Retina (tissue), 1 donor: ENCODE measurements at regions not wholly inside any gene's neighbourhood (a gene's known extent, or its start where the extent isn't known, plus 50 kb on each side); places are given as distances from the start of the nearest gene placed in this dataset.
"Not testable (repeated sequence)": the region's sequence is repeated elsewhere in the genome, so short reads cannot be mapped to it uniquely, and the experiment has no call there.

Experiments used
- DNase-seq: peaks from one replicate; pipeline ENCODE4 v3.0.0-alpha.2; 2016

- DNase-seq, result no peak
These were observed 836.7 kb upstream of the EPHA5 start for GRCh38 chr4:66506985-66507384.

- no peak for DNase-seq
These were observed 831.7 kb upstream of the EPHA5 start for GRCh38 chr4:66501997-66502396.

DNA sequence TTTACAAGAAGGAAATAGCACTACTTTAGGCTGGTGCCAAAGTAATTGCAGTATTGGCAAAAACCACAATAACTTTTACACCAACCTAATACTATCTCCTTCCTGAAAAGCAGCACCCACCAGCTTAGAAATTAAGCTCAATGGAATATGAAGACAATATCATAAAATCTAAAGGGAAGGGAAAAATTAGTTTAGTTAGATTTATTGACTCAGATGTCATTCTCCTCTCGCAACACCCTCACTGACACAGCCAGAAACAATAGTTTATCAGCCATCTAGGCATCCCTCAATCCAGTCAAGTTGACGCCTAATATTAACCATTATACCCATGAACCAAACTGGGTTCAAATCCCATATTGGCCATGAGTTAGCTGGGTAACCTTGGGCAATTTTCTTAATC is 820.4 kb upstream of the EPHA5 start:
- DNase-seq, result no peak

- no peak for DNase-seq
These were observed 819.6 kb upstream of the EPHA5 start for GRCh38 chr4:66489783-66490452.

DNA sequence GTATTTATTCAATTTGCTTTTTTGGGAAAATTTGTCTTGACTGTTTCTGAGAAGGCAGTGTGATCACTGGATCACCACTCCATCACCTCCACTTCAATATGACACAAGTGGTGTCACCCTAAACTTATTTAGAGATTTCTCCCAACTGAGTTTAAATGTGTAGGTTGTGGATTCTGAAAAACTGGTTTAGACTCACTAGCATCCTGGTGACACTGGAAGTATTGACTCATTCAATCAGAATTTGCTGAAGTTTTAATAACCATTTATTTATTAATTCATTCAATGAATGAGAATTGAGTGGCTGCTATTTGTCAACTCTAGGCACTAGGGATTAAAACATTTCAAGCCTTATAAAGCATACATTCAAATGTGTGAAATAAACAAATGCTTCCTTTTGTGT is 819.1 kb upstream of the EPHA5 start:
- no peak for DNase-seq

DNA sequence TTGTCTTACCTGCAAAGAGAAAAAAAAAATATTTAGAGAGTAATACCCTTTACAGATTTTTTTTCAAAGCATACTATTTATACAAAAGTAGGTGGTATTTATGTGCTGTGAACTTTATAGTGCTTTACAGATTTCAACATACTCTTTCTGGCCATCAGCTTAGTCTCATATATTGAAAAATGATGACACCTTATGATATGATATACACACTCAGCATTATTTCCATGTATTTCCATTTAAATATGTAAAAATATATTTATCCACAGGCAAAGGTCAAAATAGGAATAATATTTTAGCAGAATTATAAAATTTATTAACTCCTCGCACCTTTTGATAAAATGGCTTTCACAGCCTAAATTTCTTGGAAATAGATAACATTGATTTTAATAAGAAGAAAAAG is 815.8 kb upstream of the EPHA5 start:
- DNase-seq, result no peak

DNA sequence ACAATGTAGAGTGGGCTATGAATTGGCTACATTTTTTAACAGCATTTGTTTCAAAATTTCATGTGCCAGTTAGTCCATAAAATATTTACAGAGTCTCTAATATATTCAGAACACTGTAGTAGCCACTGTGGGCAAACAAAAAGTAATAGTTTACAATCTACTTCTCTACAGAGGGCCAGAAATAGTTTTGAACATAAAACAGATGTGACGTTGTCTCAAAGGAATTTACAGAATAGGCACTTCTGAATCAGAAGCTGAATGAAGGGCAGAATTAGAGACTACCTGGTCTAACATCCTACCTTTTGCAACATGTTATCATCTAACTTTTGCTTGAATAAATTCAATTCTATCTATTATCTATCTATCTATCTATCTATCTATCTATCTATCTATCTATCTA is 811.9 kb upstream of the EPHA5 start:
- DNase-seq, result no peak

GRCh38 chr4:66475596-66475995 is 805.3 kb upstream of the EPHA5 start:
- DNase-seq, result no peak

DNA sequence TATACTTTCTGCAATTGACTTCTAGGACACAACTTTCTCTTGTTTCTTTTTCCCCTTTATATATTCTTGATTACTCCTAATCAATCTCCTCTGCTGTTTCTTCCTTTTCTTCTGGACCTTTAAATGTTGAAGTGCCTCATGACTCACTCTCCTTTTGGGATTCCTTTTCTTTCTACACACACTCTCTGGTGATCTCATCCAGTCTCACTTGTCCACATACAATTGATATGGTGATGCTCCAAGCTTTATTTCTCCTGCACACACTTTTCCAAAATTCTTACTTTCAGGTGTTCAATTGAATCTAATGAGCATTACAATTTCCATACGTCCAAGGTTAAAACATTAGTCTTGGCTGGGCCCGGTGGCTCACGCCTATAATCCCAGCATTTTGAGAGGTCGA is 794.8 kb upstream of the EPHA5 start:
- DNase-seq, result no peak

DNA sequence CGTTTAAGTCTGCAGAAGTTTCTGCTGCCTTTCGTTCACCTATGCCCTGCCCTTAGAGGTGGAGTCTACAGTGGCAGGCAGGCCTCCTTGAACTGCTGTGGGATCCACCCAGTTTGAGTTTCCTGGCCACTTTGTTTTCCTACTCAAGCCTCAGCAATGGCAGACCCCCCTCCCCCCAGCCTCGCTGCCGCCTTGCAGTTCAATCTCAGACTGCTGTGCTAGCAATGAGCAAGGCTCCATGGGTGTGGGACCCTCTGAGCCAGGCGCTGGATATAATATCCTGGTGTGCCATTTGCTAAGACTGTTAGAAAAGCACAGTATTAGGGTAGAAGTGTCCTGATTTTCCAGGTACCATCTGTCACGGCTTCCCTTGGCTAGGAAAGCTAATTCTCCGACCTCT is 792.6 kb upstream of the EPHA5 start:
- not testable (repeated sequence) for DNase-seq

DNA sequence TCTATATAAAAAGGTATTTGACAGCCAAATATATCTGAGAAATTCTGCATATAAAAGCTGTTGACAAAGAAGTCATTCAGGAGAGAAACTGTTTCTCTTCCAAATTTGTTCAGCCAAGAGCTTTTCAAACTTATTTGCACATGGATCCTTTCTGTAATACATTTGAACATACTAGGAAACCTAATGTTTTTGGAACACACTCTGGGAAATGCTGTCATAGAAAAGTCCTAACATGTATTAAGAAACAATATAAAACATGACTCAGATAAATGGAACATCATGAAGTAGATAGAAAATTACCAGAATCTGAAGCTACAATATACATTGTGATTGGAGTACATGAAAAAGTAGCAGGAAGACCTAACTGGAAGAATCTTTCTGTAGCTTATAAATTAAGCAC is 781.5 kb upstream of the EPHA5 start:
- no peak for DNase-seq

DNA sequence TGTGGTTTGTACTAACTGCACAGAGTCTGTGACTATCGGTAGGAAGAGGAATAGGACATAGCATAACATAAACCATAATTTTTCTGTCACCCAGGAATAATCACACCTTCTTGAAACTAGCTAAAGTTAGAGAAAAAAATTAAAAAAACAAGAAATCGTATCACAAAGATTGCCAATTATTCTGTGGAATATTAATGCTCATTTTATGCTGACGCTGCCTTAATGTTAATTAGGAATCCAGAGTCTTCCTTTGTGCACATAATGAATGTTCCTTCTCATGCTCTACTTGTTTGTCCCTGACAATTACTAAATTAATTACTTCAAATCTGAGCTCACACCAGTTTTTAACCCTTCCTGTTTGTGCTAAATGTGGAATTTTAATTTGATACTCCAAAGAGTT is 772.7 kb upstream of the EPHA5 start:
- peak; percentile 27 for DNase-seq

GRCh38 chr4:66439508-66439907 is 769.2 kb upstream of the EPHA5 start:
- no peak for DNase-seq

GRCh38 chr4:66433706-66434105 is 763.4 kb upstream of the EPHA5 start:
- DNase-seq, result no peak

DNA sequence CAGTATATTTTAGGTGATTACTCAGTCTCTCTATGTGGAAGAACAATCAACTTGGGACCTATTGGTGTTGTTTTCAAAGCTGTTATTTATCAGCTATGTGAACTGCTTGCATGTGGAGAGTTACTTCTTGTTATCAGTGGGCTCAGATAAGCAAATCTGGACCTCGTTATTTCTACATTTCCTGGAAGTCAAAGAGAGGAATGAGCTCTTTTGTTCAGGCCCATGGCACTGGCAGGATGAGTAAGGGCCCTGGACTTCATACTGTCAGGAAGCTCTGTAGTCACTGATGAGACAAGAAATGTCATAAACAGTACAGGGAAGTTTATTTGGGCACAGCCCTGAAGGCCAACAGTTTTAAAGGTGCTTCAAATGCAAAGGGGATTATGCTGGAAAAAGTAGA is 760.6 kb upstream of the EPHA5 start:
- DNase-seq, result no peak

GRCh38 chr4:66429276-66429675 is 759.0 kb upstream of the EPHA5 start:
- no peak for DNase-seq

DNA sequence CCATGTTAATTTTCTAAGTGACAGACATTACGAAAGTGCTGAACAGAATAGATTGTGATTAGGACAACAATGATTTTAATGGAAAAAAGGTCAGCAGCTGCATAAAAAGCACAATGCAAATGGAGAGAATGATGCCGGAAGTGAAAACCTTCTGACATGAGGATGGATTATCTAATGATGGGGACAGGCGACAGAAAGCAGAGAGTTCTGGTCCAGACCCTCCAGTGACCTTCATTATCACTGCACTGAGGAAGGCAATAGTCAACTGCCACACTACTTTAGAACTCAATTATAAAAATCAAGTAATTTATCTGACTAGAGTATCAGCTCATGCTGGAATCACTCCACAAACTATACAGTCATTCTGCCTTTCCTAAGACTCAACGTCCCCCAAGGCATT is 746.1 kb upstream of the EPHA5 start:
- DNase-seq, result no peak

- no peak for DNase-seq
These were observed 733.9 kb upstream of the EPHA5 start for GRCh38 chr4:66404141-66404540.

- no peak for DNase-seq
These were observed 706.6 kb upstream of the EPHA5 start for GRCh38 chr4:66376921-66377320.

DNA sequence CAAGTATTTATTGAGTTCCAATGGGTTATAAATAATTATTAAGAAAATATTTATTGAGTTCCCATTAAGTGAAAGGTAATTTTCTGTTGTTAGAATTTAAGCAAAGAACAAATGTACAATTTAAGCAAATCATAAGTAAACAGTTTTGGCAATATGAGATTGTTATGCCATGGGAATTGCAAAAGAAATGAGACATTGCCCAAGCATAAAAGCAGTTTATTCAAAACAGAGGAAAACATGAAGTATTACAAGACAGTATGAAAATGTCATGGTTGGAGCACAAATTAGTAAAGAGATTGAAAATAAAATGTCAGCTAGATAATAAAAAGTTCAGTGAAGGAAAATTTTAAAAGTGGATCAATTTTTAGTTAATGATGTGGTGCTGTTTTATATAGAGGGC is 706.1 kb upstream of the EPHA5 start:
- no peak for DNase-seq

DNA sequence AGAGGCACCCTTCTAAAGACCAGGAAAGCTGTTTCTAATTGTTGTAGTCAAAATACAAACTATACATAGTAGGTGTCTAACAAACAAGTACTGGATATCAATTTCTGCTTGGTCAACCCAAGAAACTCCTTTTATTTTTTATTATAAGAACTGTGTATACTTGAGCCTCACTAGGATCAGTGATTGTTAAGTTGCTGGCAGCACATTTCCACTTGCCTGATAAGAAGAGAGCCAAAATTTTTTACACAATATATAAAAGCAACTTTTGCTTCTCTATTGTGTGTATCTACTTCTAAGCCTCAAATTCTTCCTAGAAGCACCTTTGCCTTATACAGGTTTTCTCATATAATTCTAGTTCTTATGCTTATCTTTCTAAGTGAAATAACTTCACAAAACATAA is 703.0 kb upstream of the EPHA5 start:
- DNase-seq, result no peak

- no peak for DNase-seq
These were observed 702.4 kb upstream of the EPHA5 start for GRCh38 chr4:66372706-66373105.

GRCh38 chr4:66367043-66367660 is 696.9 kb upstream of the EPHA5 start:
- no peak for DNase-seq

GRCh38 chr4:66360395-66360794 is 690.1 kb upstream of the EPHA5 start:
- not testable (repeated sequence) for DNase-seq

- no peak for DNase-seq
These were observed 687.0 kb upstream of the EPHA5 start for GRCh38 chr4:66357316-66357715.
